GM13976 (cell line): ENCODE measurements at regions not wholly inside any gene's neighbourhood (a gene's known extent, or its start where the extent isn't known, plus 50 kb on each side); places are given as distances from the start of the nearest gene placed in this dataset.

Experiments
- DNase-seq: peaks from one replicate; pipeline ENCODE4 v3.0.0; 2012; ENCODE audit warnings: low spot score
- CTCF ChIP-seq: IDR thresholded peaks from 2 replicates; pipeline ENCODE4 v1.5.1; 2012; ENCODE audit warnings: borderline replicate concordance, mild to moderate bottlenecking; ENCODE audit not compliant: insufficient read depth; ENCODE audit errors: extremely low read depth, missing control alignments, control extremely low read depth
- in situ Hi-C: fragments of 300-500 bp; cut with MboI; formaldehyde crosslinking; loops from one replicate; pipeline ENCODE4 v1.12.0; 2022; ENCODE audit warnings: low sequenced_read_pairs, mixed read lengths, inconsistent platforms; ENCODE audit not compliant: unreplicated experiment

- DNase-seq: no peak
- in situ Hi-C loops: no loop called here
Measured at GRCh38 chr9:100674419-100675122, 96.7 kb downstream of the CAVIN4 start.

DNA sequence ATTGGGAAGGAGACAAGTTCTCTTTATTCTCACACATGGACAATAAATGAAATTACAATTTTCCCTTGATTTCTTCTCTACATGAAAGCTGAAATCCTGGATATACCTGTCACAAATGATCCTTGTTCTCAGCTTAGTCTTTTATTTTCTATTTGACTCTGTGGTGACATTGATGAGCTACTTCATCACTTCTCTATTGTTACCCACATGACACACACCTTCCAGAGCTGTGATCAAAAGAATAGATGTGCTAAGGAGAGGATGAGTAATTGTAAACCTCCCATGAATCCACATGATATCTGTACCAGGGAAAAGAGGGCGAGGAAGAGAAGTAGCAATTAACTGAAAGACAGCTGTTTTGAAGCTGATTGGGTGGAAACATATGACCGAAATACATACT, 102.0 kb downstream of the CAVIN4 start:
- DNase-seq: no peak
- in situ Hi-C loops: no loop called here
- TF ChIP-seq CTCF: no peak

More at GRCh38 chr9:100674419-100675122, 96.7 kb downstream of the CAVIN4 start:
- TF ChIP-seq CTCF: no peak

DNA sequence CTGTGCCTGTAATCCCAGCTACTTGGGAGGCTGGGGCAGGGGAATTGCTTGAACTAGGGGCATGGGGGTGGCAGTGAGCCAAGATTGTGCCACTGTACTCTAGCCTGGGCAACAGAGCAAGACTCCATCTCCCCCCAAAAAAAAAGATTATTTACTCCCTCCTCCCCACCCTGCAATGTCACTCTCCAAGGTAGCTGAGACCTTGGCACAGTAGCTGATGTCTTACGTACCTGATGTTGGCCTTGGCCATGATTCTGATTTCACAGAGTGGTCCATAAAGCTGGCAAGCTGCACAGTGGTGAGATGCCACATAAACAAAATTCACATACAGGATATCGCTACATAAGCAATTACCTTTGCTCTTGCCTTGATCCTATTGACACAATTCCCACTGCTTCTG, 108.5 kb downstream of the CAVIN4 start:
- in situ Hi-C loops: no loop called here
- no peak for TF ChIP-seq CTCF

GRCh38 chr9:100689635-100690034, 111.8 kb downstream of the CAVIN4 start:
- in situ Hi-C loops: no loop called here
- peak; percentile 26 for DNase-seq
- no peak for TF ChIP-seq CTCF

More for the DNA sequence above, 108.5 kb downstream of the CAVIN4 start:
- DNase-seq: no peak

DNA sequence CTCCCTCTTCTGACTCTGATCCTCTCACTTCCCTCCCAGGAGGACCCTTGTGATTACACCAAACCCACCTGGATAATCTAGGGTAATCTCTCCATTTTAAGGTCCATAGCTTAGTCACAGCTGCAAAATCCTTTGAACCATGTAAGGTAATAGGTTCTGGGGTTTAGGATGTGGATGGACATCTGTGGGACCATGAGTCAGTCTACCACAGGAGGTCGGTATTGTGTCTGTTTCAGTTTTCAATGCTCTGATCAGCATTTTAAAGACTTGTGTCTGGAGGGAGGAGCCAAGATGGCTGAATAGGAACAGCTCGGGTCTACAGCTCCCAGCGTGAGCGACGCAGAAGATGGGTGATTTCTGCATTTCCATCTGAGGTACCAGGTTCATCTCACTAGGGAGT, 112.6 kb downstream of the CAVIN4 start:
- no peak for DNase-seq
- in situ Hi-C loops: no loop called here

DNA sequence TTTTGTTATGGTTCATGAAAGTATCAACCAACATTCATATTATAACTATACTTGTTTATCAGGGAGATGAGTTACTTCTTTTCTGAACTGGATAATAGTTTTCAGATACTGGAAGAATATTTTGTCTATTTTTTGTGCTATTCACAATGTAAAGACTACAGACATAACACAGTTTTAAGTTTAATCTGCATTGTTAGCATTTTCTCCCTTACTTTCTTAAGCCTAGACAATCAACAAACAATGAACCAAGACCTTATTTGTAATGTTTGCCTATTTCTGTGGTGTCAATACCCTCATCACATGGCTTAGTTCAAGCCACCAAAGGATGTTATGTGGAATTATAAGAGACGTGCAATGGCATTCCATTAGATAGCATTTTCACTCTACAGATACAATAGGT, 119.5 kb downstream of the CAVIN4 start:
- no peak for TF ChIP-seq CTCF
- DNase-seq: no peak
- in situ Hi-C loops: no loop called here

More for the DNA sequence above, 112.6 kb downstream of the CAVIN4 start:
- no peak for TF ChIP-seq CTCF
